Kidney (tissue), 13 donors: ENCODE measurements at regions not wholly inside any gene's neighbourhood (a gene's known extent, or its start where the extent isn't known, plus 50 kb on each side); places are given as distances from the start of the nearest gene placed in this dataset.

ENCODE experiments used
- DNase-seq, 5 donors: peaks; one replicate each; pipeline ENCODE4 v3.0.0-alpha.2; 2013 to 2020
- FAIRE-seq: peaks from 2 replicates; lab custom pipeline; 2012; peaks lifted over from hg19 to GRCh38; lab: Jason Lieb, UNC
- H3K27ac ChIP-seq, 2 donors: one replicate each; pipeline ENCODE4 v1.7.0; 2013; ENCODE audit warnings: low read depth in 2 of 2, low read length in 2 of 2, inconsistent platforms in 1 of 2
- H3K27me3 ChIP-seq: one replicate; pipeline ENCODE4 v1.7.1; 2013; ENCODE audit warnings: low read length, inconsistent platforms; ENCODE audit not compliant: control insufficient read depth, insufficient read depth
- H3K36me3 ChIP-seq, 3 donors: one replicate each; pipeline versions ENCODE4 v1.7.0 to v1.7.1; 2013; ENCODE audit warnings: low read length in 3 of 3, control low read depth in 1 of 3, inconsistent platforms in 1 of 3; ENCODE audit not compliant: insufficient read depth in 3 of 3, control insufficient read depth in 2 of 3
- H3K4me1 ChIP-seq, 3 donors: one replicate each; pipeline versions ENCODE4 v1.7.0 to v1.7.1; 2013; ENCODE audit warnings: low read length in 3 of 3, inconsistent platforms in 1 of 3, low read depth in 1 of 3; ENCODE audit not compliant: control insufficient read depth in 2 of 3, insufficient read depth in 2 of 3
- H3K4me3 ChIP-seq, 3 donors: one replicate each; pipeline versions ENCODE4 v1.7.0 to v1.8.1; 2013; ENCODE audit warnings: low read length in 3 of 3, control low read depth in 1 of 3, inconsistent platforms in 1 of 3
- H3K9ac ChIP-seq, 3 donors: one replicate each; pipeline versions ENCODE4 v1.7.0 to v1.7.1; 2013; ENCODE audit warnings: low read length in 3 of 3, control low read depth in 1 of 3, inconsistent platforms in 1 of 3
- H3K9me3 ChIP-seq, 3 donors: one replicate each; pipeline versions ENCODE4 v1.7.0 to v1.7.1; 2013; ENCODE audit warnings: low read length in 3 of 3, control low read depth in 1 of 3, inconsistent platforms in 1 of 3; ENCODE audit not compliant: control insufficient read depth in 2 of 3, insufficient read depth in 1 of 3
- intact Hi-C: fragments of 100-400 bp; cut with DNase I; formaldehyde crosslinking; loops from one replicate; pipeline ENCODE4 v1.11.1; 2022
- TF ChIP-seq, protein P1 (sequence below): IDR thresholded peaks from 3 replicates; pipeline ENCODE4 v1.5.1; 2012; ENCODE audit warnings: mild to moderate bottlenecking, moderate library complexity, borderline replicate concordance; ENCODE audit not compliant: insufficient read depth; ENCODE audit errors: extremely low read depth
- donor health status: control.
- donor health status: control.
- donor health status: control.
- donor health status: control.
- donor health status: control.
- donor health status: DM: yes; HTN: yes; CAD: no.
- donor health status: Normal renal cell carcinoma (clear cell type).

DNA sequence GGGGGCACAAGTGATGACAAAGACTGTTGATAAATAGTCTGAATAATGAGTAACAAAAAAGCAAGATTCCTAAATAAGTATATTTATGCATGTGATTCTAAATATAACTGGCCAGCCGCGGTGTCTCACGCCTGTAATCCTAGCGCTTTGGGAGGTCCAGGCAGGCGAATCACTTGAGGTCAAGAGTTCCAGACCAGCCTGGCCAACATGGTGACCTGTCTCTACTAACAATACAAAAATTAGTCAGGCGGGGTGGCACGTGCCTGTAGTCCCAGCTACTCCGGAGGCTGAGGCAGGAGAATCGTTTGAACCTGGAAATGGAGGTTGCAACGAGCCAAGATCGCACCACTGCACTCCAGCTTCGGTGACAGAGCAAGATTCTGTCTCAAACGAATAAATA lies 161.5 kb downstream of the TOMM20 start:
- DNase-seq, result peak in 1 of 5 donors; percentile 28
- intact Hi-C loops, result no loop called here
- Histone ChIP-seq H3K9me3 (no peaks in the 10 kb centered on the region), H3K27me3 (no peaks in the 10 kb centered on the region), H3K36me3 (no peaks in the 10 kb centered on the region), H3K4me3 (no peak overlapping the region), H3K4me1 (peaks cover 20 to 54% (median 48%) of the 10 kb centered on the region in 3 donors), H3K27ac (no peak overlapping the region), H3K9ac (no peak overlapping the region)
- FAIRE-seq, result no peak
- TF ChIP-seq, protein P1, sequence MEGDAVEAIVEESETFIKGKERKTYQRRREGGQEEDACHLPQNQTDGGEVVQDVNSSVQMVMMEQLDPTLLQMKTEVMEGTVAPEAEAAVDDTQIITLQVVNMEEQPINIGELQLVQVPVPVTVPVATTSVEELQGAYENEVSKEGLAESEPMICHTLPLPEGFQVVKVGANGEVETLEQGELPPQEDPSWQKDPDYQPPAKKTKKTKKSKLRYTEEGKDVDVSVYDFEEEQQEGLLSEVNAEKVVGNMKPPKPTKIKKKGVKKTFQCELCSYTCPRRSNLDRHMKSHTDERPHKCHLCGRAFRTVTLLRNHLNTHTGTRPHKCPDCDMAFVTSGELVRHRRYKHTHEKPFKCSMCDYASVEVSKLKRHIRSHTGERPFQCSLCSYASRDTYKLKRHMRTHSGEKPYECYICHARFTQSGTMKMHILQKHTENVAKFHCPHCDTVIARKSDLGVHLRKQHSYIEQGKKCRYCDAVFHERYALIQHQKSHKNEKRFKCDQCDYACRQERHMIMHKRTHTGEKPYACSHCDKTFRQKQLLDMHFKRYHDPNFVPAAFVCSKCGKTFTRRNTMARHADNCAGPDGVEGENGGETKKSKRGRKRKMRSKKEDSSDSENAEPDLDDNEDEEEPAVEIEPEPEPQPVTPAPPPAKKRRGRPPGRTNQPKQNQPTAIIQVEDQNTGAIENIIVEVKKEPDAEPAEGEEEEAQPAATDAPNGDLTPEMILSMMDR, result no peak

DNA sequence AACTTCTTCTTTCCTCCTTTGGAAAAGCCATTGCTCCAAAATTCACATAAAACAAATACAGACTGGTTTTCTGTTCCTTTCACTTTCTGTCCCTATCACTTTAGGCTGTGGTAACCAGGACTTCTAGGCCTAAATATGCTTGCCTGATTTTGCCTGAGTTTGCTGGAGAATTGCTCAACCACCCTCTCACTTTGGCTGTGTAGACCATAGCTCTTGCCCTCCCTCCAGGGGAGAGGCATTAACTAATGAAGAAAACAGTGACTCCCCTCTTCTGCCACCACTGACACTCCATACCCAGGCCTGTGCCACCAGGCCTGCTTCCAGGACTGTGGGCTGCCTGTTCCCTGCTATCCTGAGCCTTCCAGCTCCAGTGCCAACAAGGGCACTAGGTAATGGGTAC lies 163.5 kb downstream of the TOMM20 start:
- intact Hi-C loops, result no loop called here
- H3K36me3 ChIP-seq, result no peaks in the 10 kb centered on the region
- H3K27me3 ChIP-seq, result no peaks in the 10 kb centered on the region
- TF ChIP-seq, protein P1, result no peak
- H3K4me3 ChIP-seq, result peak overlapping the region in 1 of 3 donors; percentile 7
- H3K27ac ChIP-seq, result peak overlapping the region in 1 of 2 donors; percentile 78
- DNase-seq, result peak in 1 of 5 donors; percentile 16
- no peak overlapping the region for H3K9ac ChIP-seq
- H3K4me1 ChIP-seq, result peaks cover 32 to 55% (median 50%) of the 10 kb centered on the region in 3 donors
- no peaks in the 10 kb centered on the region for H3K9me3 ChIP-seq
- FAIRE-seq, result no peak

DNA sequence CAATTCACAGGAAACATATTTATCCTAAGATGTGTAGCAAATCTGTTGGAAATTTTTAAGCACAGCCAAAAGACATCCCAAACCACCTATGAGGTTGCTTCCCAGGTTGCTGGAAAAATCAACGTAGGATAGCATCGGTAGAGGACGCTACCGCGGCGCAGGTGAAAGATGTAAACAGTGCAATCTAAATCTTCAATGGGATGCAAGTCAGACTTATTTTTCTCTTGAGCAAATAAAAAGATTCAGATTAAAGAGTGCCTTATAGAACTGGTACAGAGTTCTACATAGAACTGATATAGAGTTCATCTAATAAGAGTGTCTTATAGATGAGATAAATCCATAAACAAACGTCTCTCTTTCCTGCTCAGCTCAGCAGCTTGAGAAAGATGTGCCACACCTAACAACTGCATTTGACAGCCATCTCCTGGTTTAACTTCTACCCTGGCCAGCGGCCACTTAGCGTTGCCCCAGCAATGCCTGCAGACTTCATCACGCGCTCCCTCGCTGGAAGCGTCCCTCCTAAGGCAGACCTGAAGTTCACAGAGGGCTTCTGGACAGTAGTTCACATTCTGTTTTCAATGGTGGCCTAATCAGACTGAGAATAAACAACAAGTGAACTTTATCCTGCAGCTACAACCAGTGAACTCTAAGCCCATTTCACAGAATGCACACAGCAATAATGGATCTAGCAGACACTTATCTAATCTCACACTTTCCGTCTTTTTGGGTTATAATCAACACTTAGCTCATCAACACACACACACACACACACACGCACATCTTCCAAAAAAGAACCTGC lies 164.5 kb downstream of the TOMM20 start:
- peak overlapping the region in 2 of 3 donors; percentile 2 to 29 for H3K9ac ChIP-seq
- DNase-seq, result peak in 2 of 5 donors; percentile 38 to 46
- intact Hi-C loops, result no loop called here

More for the DNA sequence above, 164.5 kb downstream of the TOMM20 start:
- H3K36me3 ChIP-seq, result no peaks in the 10 kb centered on the region
- no peak for FAIRE-seq
- H3K27me3 ChIP-seq, result no peaks in the 10 kb centered on the region
- TF ChIP-seq, protein P1, result no peak
- H3K4me1 ChIP-seq, result peaks cover 32 to 60% (median 49%) of the 10 kb centered on the region in 3 donors
- H3K27ac ChIP-seq, result peak overlapping the region; percentile 81 to 86
- H3K4me3 ChIP-seq, result no peak overlapping the region
- no peaks in the 10 kb centered on the region for H3K9me3 ChIP-seq
